ENCODE measurements at regions not wholly inside any gene's neighbourhood (a gene's known extent, or its start where the extent isn't known, plus 50 kb on each side); places are given as distances from the start of the nearest gene placed in this dataset.

DNA sequence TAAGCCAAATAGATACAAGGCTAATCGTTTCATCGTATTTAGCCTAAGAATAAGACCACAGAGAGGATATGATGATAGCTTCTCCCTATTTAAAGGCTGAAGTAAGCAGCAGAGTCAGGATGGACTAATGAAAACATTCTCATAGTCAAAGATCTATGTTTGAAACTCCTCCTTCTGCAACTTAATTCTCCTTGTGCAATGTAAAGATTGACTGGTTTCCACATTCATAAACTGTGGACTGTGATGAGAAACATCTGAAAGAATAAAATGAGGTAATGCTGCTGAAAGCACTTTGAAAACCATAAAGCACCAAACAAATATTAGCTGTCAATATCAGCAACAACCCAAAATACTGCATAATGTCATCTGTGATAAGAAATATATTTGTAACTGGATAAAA, 361.9 kb downstream of the CSNK1G3 start:
- Histone ChIP-seq H3K36me3 (ENCODE audit: control insufficient read depth in 2 of 2, extremely low read depth in 1 of 2, insufficient read depth in 2 of 2, low read length in 2 of 2) (no peaks in the 10 kb centered on the region), H3K4me3 (replicated peaks in 1 of 3; ENCODE audit: insufficient read depth in 1 of 3, low read depth in 1 of 3, low read length in 3 of 3) (no peak overlapping the region), H4K20me1 (replicated peaks; ENCODE audit: control insufficient read depth, extremely low read depth, insufficient read depth, low read length) (no peaks in the 10 kb centered on the region), H3K4me2 (ENCODE audit: insufficient read depth, low read length) (no peak overlapping the region), H3K4me1 (ENCODE audit: control insufficient read depth, extremely low read depth, insufficient read depth, low read length) (no peaks in the 10 kb centered on the region), H3K27me3 (ENCODE audit: control insufficient read depth in 2 of 2, insufficient read depth in 2 of 2, low read length in 2 of 2) (peaks cover 2 to 12% of the 10 kb centered on the region in 2 experiments), H3K9me1 (replicated peaks; ENCODE audit: control insufficient read depth, extremely low read depth, insufficient read depth, low read length) (no peaks in the 10 kb centered on the region), H3K9me3 (replicated peaks; ENCODE audit: control insufficient read depth, insufficient read depth, low read length) (no peaks in the 10 kb centered on the region), H3K27ac (ENCODE audit: insufficient read depth, low read depth, low read length) (no peak overlapping the region), H3K9ac (replicated peaks; ENCODE audit: extremely low read depth, insufficient read depth, low read length) (no peak overlapping the region), H3K79me2 (ENCODE audit: control insufficient read depth, insufficient read depth, low read length) (no peaks in the 10 kb centered on the region), H2AFZ (ENCODE audit: low read depth, low read length) (no peak overlapping the region)
- intact Hi-C loops (cut with micrococcal nuclease), result no loop called here
- dilution Hi-C loops (cut with MboI; ENCODE audit: extremely low pct_ligation_motif_present, low sequenced_read_pairs), result no loop called here
- TF ChIP-seq GATA2 (IDR thresholded peaks at IDR 0.05; ENCODE audit: insufficient read depth, insufficient read length, low read depth, low read length), result no peak
- no peak for TF ChIP-seq EZH2 (IDR thresholded peaks at IDR 0.05; ENCODE audit: borderline replicate concordance, low read depth, low read length, severe bottlenecking)
- TF ChIP-seq FOS (IDR thresholded peaks at IDR 0.05; ENCODE audit: borderline replicate concordance, insufficient read depth, low read length), result no peak
- TF ChIP-seq POLR2A (IDR thresholded peaks at IDR 0.05; ENCODE audit: low read depth, low read length), result no peak
- TF ChIP-seq, protein P1, sequence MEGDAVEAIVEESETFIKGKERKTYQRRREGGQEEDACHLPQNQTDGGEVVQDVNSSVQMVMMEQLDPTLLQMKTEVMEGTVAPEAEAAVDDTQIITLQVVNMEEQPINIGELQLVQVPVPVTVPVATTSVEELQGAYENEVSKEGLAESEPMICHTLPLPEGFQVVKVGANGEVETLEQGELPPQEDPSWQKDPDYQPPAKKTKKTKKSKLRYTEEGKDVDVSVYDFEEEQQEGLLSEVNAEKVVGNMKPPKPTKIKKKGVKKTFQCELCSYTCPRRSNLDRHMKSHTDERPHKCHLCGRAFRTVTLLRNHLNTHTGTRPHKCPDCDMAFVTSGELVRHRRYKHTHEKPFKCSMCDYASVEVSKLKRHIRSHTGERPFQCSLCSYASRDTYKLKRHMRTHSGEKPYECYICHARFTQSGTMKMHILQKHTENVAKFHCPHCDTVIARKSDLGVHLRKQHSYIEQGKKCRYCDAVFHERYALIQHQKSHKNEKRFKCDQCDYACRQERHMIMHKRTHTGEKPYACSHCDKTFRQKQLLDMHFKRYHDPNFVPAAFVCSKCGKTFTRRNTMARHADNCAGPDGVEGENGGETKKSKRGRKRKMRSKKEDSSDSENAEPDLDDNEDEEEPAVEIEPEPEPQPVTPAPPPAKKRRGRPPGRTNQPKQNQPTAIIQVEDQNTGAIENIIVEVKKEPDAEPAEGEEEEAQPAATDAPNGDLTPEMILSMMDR (IDR thresholded peaks at IDR 0.05; ENCODE audit: extremely low read depth in 1 of 2, insufficient read depth in 1 of 2, low read depth in 1 of 2, low read length in 2 of 2), result no peak
- TF ChIP-seq MYC (IDR thresholded peaks at IDR 0.05; ENCODE audit: low read depth, low read length), result no peak
- TF ChIP-seq POLR2AphosphoS5 (IDR thresholded peaks at IDR 0.05; ENCODE audit: insufficient read depth, low read depth, low read length), result no peak
- no peak for TF ChIP-seq JUN (IDR thresholded peaks at IDR 0.05; ENCODE audit: borderline replicate concordance, insufficient read depth, insufficient read length, low read depth)
- TF ChIP-seq, protein P2, sequence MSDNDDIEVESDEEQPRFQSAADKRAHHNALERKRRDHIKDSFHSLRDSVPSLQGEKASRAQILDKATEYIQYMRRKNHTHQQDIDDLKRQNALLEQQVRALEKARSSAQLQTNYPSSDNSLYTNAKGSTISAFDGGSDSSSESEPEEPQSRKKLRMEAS (IDR thresholded peaks at IDR 0.05; ENCODE audit: insufficient read depth, insufficient read length), result no peak
- ChIA-PET POLR2A (no interaction called here), CTCF (no interaction called here)
- DNase-seq (ENCODE audit: low read depth, low spot score) (no peak), FAIRE-seq (no peak)
- BruUV-seq (replicated peaks), result no TSS peak

Data from endothelial cell of umbilical vein (primary cell).